22Rv1 (cell line): ENCODE measurements at regions not wholly inside any gene's neighbourhood (a gene's known extent, or its start where the extent isn't known, plus 50 kb on each side); places are given as distances from the start of the nearest gene placed in this dataset.

ENCODE experiments used
- ZFX ChIP-seq: fragments of 450-650 bp; IDR thresholded peaks from 2 replicates; pipeline ENCODE4 v1.6.1; 2017; ENCODE audit warnings: antibody characterized with exemption, borderline replicate concordance
- TF ChIP-seq, protein P1 (sequence below): fragments of 450-650 bp; IDR thresholded peaks from 2 replicates; pipeline ENCODE4 v1.5.1; 2017; ENCODE audit warnings: mild to moderate bottlenecking

- TF ChIP-seq, protein P1, sequence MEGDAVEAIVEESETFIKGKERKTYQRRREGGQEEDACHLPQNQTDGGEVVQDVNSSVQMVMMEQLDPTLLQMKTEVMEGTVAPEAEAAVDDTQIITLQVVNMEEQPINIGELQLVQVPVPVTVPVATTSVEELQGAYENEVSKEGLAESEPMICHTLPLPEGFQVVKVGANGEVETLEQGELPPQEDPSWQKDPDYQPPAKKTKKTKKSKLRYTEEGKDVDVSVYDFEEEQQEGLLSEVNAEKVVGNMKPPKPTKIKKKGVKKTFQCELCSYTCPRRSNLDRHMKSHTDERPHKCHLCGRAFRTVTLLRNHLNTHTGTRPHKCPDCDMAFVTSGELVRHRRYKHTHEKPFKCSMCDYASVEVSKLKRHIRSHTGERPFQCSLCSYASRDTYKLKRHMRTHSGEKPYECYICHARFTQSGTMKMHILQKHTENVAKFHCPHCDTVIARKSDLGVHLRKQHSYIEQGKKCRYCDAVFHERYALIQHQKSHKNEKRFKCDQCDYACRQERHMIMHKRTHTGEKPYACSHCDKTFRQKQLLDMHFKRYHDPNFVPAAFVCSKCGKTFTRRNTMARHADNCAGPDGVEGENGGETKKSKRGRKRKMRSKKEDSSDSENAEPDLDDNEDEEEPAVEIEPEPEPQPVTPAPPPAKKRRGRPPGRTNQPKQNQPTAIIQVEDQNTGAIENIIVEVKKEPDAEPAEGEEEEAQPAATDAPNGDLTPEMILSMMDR: no peak
- no peak for TF ChIP-seq ZFX
Observed at GRCh38 chr11:44498089-44498871, 67.2 kb upstream of the CD82 start.
